ENCODE measurements at regions not wholly inside any gene's neighbourhood (a gene's known extent, or its start where the extent isn't known, plus 50 kb on each side); places are given as distances from the start of the nearest gene placed in this dataset.

DNA sequence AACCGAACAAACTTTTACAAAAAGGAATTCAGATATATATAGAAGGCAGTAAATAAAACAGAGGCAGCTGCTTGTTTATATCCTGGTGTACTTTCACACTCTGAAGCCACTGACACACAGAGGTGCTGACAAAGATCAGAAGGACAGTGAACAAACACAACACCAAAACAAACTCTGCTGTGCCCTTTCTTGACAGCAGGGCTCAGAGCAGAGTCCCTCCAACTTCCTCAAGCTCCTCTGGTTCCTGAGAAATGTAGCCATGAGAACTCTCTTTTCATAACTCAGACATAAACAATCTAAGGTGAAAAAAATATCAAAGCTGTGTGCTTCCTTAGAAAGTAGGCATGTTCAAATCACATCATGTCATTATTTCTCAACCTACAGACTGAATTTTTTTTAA is 1052.8 kb upstream of the SPRY2 start:
- Histone ChIP-seq H3K9me3 (no peaks in the 10 kb centered on the region), H3K36me3 (no peaks in the 10 kb centered on the region), H3K4me3 (no peak overlapping the region), H3K4me1 (no peaks in the 10 kb centered on the region), H3K27ac (no peak overlapping the region), H3K27me3 (no peaks in the 10 kb centered on the region)
- intact Hi-C loops (cut with DNase I; ENCODE audit: low total_unique reads) = no loop called here
- TF ChIP-seq, protein P1, sequence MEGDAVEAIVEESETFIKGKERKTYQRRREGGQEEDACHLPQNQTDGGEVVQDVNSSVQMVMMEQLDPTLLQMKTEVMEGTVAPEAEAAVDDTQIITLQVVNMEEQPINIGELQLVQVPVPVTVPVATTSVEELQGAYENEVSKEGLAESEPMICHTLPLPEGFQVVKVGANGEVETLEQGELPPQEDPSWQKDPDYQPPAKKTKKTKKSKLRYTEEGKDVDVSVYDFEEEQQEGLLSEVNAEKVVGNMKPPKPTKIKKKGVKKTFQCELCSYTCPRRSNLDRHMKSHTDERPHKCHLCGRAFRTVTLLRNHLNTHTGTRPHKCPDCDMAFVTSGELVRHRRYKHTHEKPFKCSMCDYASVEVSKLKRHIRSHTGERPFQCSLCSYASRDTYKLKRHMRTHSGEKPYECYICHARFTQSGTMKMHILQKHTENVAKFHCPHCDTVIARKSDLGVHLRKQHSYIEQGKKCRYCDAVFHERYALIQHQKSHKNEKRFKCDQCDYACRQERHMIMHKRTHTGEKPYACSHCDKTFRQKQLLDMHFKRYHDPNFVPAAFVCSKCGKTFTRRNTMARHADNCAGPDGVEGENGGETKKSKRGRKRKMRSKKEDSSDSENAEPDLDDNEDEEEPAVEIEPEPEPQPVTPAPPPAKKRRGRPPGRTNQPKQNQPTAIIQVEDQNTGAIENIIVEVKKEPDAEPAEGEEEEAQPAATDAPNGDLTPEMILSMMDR (IDR thresholded peaks at IDR 0.05) = no peak
- TF ChIP-seq POLR2A (IDR thresholded peaks at IDR 0.05) = no peak
- no peak for DNase-seq

DNA sequence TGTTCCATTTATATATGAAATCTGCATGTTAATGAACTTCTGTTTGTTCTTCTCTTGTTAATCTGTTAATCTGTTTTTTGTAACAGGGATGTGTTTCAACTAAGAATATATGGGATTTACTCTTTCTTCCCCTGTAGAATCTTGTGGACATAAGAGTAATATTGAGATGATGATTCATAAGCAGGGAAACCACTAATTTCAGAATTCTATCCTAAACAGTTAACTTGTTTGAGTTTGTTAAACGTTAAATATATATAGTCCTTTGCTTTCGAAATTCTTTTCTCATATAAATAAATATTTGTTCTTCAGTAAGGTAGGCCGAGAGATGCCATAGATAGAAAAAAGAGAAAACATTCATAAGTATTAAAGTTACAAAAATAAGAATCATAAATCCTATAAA is 1052.2 kb upstream of the SPRY2 start:
- no peaks in the 10 kb centered on the region for H3K36me3 ChIP-seq
- intact Hi-C loops (cut with DNase I; ENCODE audit: low total_unique reads) = no loop called here
- H3K4me1 ChIP-seq = no peaks in the 10 kb centered on the region

DNA sequence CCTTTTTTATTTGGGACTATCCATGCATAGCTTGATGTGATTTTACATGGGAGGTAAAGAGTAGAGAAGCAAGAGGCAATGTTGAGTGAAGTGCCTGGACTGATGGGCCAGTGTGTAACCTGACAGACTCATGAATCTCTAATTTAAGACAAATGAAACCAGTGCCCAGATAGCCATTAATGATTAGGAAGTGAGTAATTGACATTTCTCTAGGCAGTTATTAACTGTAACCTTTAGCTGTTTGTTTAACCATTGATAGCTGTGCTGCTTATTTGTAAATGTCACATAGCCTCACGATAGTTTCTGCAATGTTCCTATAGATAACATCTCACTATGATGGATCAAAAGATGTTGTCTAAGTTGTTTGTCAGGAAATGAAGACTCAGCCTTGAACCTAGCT is 1047.5 kb upstream of the SPRY2 start:
- no peak overlapping the region for H3K4me3 ChIP-seq
- H3K27me3 ChIP-seq = no peaks in the 10 kb centered on the region
- TF ChIP-seq, protein P1 (IDR thresholded peaks at IDR 0.05) = no peak
- TF ChIP-seq POLR2A (IDR thresholded peaks at IDR 0.05) = no peak
- no peaks in the 10 kb centered on the region for H3K4me1 ChIP-seq
- no peaks in the 10 kb centered on the region for H3K36me3 ChIP-seq
- no peaks in the 10 kb centered on the region for H3K9me3 ChIP-seq
- H3K27ac ChIP-seq = no peak overlapping the region
- no peak for DNase-seq
- intact Hi-C loops (cut with DNase I; ENCODE audit: low total_unique reads) = no loop called here

More for the DNA sequence above, 1052.2 kb upstream of the SPRY2 start:
- Histone ChIP-seq H3K27me3 (no peaks in the 10 kb centered on the region), H3K27ac (no peak overlapping the region), H3K4me3 (no peak overlapping the region), H3K9me3 (no peaks in the 10 kb centered on the region)
- DNase-seq = no peak
- TF ChIP-seq, protein P1 (IDR thresholded peaks at IDR 0.05) = no peak
- TF ChIP-seq POLR2A (IDR thresholded peaks at IDR 0.05) = no peak

DNA sequence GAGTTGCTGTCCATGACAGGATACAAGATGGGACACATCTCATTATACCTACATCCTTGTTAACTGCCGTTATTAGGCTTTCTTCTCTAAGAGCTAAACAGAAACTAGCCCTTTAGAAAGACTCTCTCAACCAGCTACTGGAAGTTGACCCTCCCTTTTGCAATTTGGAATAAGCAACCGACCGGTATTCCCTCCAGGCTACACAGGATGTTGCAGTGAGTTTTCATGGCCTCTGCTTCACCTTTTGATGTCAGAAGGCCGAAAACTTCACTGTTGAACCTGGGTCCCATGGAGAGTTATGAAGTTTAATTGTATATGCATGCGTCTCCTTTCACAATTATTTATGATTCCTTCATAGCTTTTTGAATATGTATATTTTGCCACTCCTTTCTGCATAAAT is 1042.5 kb upstream of the SPRY2 start:
- H3K9me3 ChIP-seq = no peaks in the 10 kb centered on the region
- no peak for DNase-seq
- intact Hi-C loops (cut with DNase I; ENCODE audit: low total_unique reads) = no loop called here
- H3K27ac ChIP-seq = no peak overlapping the region
- no peaks in the 10 kb centered on the region for H3K36me3 ChIP-seq
- TF ChIP-seq, protein P1 (IDR thresholded peaks at IDR 0.05) = no peak
- no peaks in the 10 kb centered on the region for H3K27me3 ChIP-seq
- H3K4me1 ChIP-seq = no peaks in the 10 kb centered on the region
- H3K4me3 ChIP-seq = no peak overlapping the region

DNA sequence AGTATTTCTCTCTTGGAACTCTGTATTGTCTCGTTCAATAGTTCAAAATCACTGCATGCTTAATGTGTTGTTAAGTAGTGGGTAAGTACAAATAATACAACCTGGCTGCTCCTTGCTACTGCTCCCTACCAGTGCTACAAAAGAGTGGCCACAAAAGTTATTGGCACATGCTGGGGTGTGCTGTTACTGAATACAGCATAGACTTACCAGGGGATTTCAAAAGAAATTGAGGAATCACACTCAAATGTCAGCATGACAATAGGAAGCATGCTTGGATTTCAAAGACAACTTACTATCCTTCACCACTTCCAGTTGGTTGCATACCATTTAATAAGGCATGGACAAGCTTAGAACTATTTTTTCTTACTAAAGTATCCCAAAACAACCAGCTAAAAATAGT is 1041.3 kb upstream of the SPRY2 start:
- Histone ChIP-seq H3K27me3 (no peaks in the 10 kb centered on the region), H3K4me3 (no peak overlapping the region), H3K36me3 (no peaks in the 10 kb centered on the region), H3K27ac (no peak overlapping the region), H3K4me1 (no peaks in the 10 kb centered on the region), H3K9me3 (no peaks in the 10 kb centered on the region)
- no peak for TF ChIP-seq POLR2A (IDR thresholded peaks at IDR 0.05)
- TF ChIP-seq, protein P1 (IDR thresholded peaks at IDR 0.05) = no peak
- intact Hi-C loops (cut with DNase I; ENCODE audit: low total_unique reads) = no loop called here
- no peak for DNase-seq
